GM10248 (cell line): ENCODE measurements at regions not wholly inside any gene's neighbourhood (a gene's known extent, or its start where the extent isn't known, plus 50 kb on each side); places are given as distances from the start of the nearest gene placed in this dataset.

ENCODE experiments used
- CTCF ChIA-PET: fragments of 300-600 bp; sonication (Branson Sonifier 250); formaldehyde crosslinking; extraction: SDS; loops from one replicate; lab custom pipeline; 2021; ENCODE audit warnings: antibody characterized with exemption; lab: Yijun Ruan, JAX
- POLR2A ChIA-PET: fragments of 350-650 bp; sonication (Branson Sonifier 250); formaldehyde crosslinking; extraction: SDS; loops from one replicate; lab custom pipeline; 2020; ENCODE audit warnings: antibody characterized with exemption; lab: Yijun Ruan, JAX
- DNase-seq: peaks from one replicate; pipeline ENCODE4 v3.0.0; 2012; ENCODE audit errors: extremely low spot score
- TF ChIP-seq, protein P1 (sequence below): IDR thresholded peaks from 2 replicates; pipeline ENCODE4 v1.5.1; 2012; ENCODE audit warnings: mild to moderate bottlenecking, low read depth; ENCODE audit errors: extremely low read depth, missing control alignments, control extremely low read depth

DNA sequence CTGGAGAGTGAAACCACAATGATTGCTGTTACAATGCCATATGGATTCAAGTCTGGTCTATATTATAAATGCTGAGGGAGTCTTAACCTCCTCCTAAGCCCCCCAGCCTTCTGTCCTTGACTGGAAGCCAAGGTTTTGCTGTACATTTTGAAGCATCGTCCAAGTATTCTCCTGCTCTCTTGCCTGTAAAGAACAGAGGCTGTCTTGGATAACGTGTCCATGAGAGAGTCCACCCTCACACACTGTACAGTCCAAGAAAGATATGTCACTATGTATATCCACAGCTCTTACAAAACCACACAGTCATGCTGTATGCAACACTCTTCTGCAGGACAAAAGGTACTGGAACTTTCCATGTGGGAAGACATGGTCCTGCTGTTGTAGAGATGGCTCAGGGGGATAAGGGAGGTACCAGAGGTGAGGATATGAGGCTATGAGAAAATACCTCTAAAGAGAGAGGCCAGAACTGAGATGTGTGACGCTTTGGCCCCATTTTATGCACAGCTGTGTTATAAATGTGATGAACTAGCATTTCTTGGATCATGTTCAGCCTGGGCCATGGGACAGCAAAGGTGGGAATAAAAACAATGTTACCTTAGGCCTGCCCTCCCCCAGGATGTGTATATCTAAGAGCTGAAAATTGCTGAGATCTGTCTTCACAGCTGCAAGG is 678.6 kb downstream of the IQCM start:
- TF ChIP-seq, protein P1, sequence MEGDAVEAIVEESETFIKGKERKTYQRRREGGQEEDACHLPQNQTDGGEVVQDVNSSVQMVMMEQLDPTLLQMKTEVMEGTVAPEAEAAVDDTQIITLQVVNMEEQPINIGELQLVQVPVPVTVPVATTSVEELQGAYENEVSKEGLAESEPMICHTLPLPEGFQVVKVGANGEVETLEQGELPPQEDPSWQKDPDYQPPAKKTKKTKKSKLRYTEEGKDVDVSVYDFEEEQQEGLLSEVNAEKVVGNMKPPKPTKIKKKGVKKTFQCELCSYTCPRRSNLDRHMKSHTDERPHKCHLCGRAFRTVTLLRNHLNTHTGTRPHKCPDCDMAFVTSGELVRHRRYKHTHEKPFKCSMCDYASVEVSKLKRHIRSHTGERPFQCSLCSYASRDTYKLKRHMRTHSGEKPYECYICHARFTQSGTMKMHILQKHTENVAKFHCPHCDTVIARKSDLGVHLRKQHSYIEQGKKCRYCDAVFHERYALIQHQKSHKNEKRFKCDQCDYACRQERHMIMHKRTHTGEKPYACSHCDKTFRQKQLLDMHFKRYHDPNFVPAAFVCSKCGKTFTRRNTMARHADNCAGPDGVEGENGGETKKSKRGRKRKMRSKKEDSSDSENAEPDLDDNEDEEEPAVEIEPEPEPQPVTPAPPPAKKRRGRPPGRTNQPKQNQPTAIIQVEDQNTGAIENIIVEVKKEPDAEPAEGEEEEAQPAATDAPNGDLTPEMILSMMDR, result no peak
- ChIA-PET CTCF (interaction anchor here (1.2 kb wide), 1 partner anchor 34 kb away, joined by 3 read pairs; no protein-coding TSS in a partner anchor), POLR2A (no interaction called here)
- DNase-seq, result no peak

DNA sequence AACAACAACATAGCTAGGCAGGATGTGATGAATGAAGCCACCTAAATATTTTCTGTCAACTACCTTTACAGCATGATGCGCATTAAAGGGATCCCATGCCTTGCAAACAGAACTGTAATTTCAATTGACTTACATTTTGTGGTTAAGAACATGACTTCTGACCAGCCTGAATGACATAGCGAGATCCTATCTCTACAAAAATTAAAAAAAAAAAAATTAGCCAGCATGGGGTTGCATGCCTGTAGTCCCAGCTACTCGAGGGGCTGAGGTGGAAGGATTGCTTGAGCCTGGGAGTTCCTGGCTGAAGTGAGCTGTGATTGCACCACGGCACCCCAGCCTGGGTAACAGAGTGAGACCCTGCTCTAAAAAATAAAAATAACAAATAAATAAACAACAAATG is 680.6 kb downstream of the IQCM start:
- CTCF ChIA-PET, result interaction anchor here (1.5 kb wide), 1 partner anchor 9 kb away, joined by 6 read pairs; no protein-coding TSS in a partner anchor

DNA sequence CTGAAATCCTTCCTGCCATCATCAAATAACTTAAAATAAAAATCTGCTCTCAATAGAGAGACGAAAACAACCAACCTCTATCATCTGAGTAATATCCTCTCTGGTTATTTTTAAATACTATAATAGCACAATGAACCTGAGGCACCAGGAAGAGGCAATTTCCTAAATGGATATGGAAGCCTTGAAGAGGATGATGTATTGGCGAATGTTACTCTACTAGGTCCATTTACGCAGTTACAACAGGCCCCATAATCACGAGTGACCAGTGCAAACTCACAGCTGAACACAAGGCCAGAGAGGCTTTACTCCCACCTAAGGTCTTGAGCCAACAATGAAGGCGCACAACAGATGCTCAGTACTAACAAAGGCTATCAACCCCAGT is 678.8 kb upstream of the NR3C2 start:
- TF ChIP-seq, protein P1, result no peak
- ChIA-PET POLR2A (no interaction called here), CTCF (no interaction called here)
- no peak for DNase-seq

More for the DNA sequence above, 680.6 kb downstream of the IQCM start:
- DNase-seq, result no peak
- TF ChIP-seq, protein P1, result no peak
- POLR2A ChIA-PET, result no interaction called here

DNA sequence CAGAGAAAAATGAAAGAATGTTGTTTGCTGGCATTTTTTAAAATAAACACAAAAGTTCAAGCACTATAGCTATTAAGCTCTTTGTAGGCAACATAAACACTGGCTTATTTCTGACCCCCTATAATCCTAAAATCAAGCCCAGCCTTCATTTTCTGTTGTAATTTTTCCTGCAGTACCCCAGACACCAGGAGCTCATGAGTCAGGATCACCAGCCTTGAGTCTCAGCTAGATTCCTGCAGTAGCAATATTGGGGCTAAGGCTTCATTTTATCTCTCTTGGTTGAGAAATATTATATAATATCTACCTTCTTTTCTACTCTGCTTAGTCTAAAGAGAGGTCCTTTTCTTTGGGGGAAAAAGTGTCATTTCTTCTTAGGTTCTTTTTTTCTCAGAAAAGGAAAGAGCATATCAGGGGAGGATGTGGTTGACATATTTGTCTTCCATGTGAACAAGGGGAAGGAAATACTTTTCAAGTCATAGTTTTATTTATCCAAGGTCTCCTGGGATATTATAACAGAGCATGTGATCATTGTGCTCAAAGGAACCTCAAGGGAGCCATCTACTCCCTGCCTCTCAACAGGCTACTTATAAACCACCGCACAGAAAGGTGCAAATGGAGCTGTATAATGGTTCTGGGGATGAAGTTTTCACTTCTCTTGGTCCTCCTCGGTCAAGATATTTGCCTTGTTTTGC is 678.3 kb upstream of the NR3C2 start:
- DNase-seq, result no peak
- ChIA-PET POLR2A (no interaction called here), CTCF (no interaction called here)
- TF ChIP-seq, protein P1, result no peak

DNA sequence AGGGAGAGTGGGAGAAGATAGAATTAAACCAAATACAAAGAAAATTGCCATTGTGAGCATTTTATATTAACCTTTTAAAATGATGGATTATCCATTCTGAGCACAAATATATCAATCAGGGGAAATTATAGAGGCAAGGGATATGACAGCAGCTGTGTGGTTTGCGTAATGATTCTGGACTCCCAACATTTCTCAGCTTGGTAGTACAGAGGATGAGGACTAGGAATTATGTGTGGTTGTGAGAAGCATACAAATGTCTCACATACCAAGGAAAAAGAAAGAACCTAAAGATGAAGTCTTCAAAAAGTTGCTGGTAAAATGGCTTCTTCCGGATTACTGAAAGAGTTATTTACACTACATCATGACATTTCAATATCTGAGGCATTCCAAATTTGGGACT is 674.6 kb upstream of the NR3C2 start:
- CTCF ChIA-PET, result no interaction called here
- POLR2A ChIA-PET, result no interaction called here
- TF ChIP-seq, protein P1, result no peak
- DNase-seq, result no peak

DNA sequence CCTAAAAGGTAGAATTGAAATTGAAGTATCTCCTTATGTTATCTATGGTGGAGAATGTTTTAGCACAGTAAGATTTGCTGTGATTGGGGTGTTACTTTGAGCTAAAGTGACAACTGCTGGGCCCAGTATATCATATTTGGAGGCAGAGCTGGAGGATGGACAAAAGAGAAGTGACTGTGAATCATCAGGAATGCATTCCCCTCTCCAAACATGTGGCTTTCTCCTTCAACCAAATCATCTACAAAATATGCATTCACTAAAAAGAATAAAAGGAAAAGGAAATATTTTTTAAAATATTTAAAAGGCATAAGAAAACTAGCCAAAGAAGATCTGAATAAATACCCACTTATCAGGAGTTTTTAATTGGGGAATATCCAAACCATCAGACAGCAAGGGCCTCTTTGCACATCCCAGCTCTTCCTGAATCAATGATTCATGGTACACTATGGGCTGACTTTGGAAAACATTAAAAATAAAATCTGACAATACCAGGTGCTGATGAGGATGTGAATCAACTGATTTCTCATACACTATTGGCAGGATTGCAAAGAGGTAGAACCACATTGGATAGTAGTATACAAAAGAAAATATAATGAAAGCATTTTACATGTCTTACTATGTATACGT is 671.7 kb upstream of the NR3C2 start:
- POLR2A ChIA-PET, result no interaction called here
- TF ChIP-seq, protein P1, result no peak
- CTCF ChIA-PET, result interaction anchor here (1.2 kb wide), 1 partner anchor 13 kb away, joined by 3 read pairs; no protein-coding TSS in a partner anchor
- DNase-seq, result no peak
